Ishikawa (cell line): ENCODE measurements at regions not wholly inside any gene's neighbourhood (a gene's known extent, or its start where the extent isn't known, plus 50 kb on each side); places are given as distances from the start of the nearest gene placed in this dataset.

Experiments
- CEBPB ChIP-seq: IDR thresholded peaks from 2 replicates; pipeline ENCODE4 v1.6.1; 2012
- CREB1 ChIP-seq: IDR thresholded peaks from 2 replicates; pipeline ENCODE4 v1.6.1; 2012; ENCODE audit warnings: low read depth
- EGR1 ChIP-seq: IDR thresholded peaks from 2 replicates; pipeline ENCODE4 v1.6.1; 2012
- EP300 ChIP-seq: IDR thresholded peaks from 2 replicates; pipeline ENCODE4 v1.6.1; 2012; ENCODE audit warnings: borderline replicate concordance
- FOXM1 ChIP-seq: IDR thresholded peaks from 2 replicates; pipeline ENCODE4 v1.6.1; 2012; ENCODE audit warnings: low read depth, borderline replicate concordance
- NFIC ChIP-seq: IDR thresholded peaks from 2 replicates; pipeline ENCODE4 v1.6.1; 2012
- RAD21 ChIP-seq: IDR thresholded peaks from 2 replicates; pipeline ENCODE4 v1.6.1; 2012; ENCODE audit warnings: low read depth
- REST ChIP-seq: IDR thresholded peaks from 2 replicates; pipeline ENCODE4 v1.6.1; 2012; ENCODE audit warnings: low read depth, mild to moderate bottlenecking
- TAF1 ChIP-seq: IDR thresholded peaks from 2 replicates; pipeline ENCODE4 v1.6.1; 2012; ENCODE audit warnings: low read depth, mild to moderate bottlenecking
- TCF12 ChIP-seq: IDR thresholded peaks from 2 replicates; pipeline ENCODE4 v1.6.1; 2012; ENCODE audit warnings: low read depth
- TEAD4 ChIP-seq: IDR thresholded peaks from 2 replicates; pipeline ENCODE4 v1.6.1; 2012
- USF1 ChIP-seq: IDR thresholded peaks from 2 replicates; pipeline ENCODE4 v1.6.1; 2012
- YY1 ChIP-seq: IDR thresholded peaks from 2 replicates; pipeline ENCODE4 v1.6.1; 2012; ENCODE audit warnings: low read depth
- ZBTB7A ChIP-seq: IDR thresholded peaks from 2 replicates; pipeline ENCODE4 v1.6.1; 2012; ENCODE audit warnings: low read depth
- TF ChIP-seq, protein P1 (sequence below): IDR thresholded peaks from 2 replicates; pipeline ENCODE4 v1.6.1; 2012

- TF ChIP-seq TCF12 (no peak), FOXM1 (no peak), USF1 (no peak), CREB1 (no peak)
Measured at GRCh38 chr1:115186711-115187265, 97.5 kb upstream of the TSPAN2 start.

- TF ChIP-seq, protein P1, sequence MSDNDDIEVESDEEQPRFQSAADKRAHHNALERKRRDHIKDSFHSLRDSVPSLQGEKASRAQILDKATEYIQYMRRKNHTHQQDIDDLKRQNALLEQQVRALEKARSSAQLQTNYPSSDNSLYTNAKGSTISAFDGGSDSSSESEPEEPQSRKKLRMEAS, result no peak
Measured at GRCh38 chr1:115185336-115185735, 96.0 kb upstream of the TSPAN2 start.

GRCh38 chr1:115184951-115185331 lies 95.6 kb upstream of the TSPAN2 start:
- TF ChIP-seq NFIC, result no peak
- TF ChIP-seq EGR1, result no peak
- no peak for TF ChIP-seq TCF12
- TF ChIP-seq CEBPB, result no peak
- TF ChIP-seq REST, result no peak
- TF ChIP-seq, protein P1, result no peak
- TF ChIP-seq TAF1, result no peak
- TF ChIP-seq CREB1, result no peak
- no peak for TF ChIP-seq EP300
- no peak for TF ChIP-seq YY1
- TF ChIP-seq RAD21, result no peak
- no peak for TF ChIP-seq USF1

DNA sequence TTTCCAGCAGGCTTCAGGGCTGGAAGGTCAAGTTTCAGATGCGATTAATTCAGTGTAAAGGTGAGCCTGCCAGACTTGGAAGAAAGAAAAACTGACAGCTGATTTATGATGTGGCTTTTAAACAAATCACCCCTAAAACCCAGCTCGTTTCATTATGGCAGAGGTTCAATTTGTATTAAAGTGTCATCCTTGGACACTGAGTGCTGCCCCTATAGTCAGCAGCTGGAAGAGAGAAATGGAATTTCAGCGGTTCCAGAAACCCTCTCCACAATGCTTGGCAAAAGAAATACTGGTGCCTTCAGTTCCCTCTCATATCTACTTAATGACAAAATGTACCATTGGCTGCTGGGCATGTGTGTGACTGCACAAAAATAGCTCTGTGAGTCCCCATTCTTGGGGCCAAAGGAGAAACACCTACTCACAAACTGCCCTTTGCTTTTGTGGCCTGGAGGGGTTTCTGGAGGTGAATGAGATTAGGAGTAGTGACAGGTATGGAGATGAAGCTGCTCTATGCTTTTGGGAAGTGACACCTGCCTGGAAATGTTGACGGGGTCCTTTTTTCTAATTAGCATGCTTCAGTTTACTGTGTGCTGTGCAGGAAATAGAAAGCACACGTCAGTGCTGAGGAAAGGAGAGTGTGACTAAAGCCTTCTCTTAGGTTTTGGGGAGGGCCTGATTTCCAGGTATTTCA lies 95.1 kb upstream of the TSPAN2 start:
- TF ChIP-seq USF1, result no peak
- TF ChIP-seq EP300, result no peak
- TF ChIP-seq ZBTB7A, result no peak
- TF ChIP-seq RAD21, result no peak
- no peak for TF ChIP-seq NFIC
- TF ChIP-seq FOXM1, result no peak
- TF ChIP-seq EGR1, result no peak
- no peak for TF ChIP-seq CEBPB
- TF ChIP-seq REST, result no peak
- no peak for TF ChIP-seq YY1
- TF ChIP-seq, protein P1, result no peak
- no peak for TF ChIP-seq TCF12
- TF ChIP-seq TEAD4, result no peak
- no peak for TF ChIP-seq CREB1
- no peak for TF ChIP-seq TAF1

DNA sequence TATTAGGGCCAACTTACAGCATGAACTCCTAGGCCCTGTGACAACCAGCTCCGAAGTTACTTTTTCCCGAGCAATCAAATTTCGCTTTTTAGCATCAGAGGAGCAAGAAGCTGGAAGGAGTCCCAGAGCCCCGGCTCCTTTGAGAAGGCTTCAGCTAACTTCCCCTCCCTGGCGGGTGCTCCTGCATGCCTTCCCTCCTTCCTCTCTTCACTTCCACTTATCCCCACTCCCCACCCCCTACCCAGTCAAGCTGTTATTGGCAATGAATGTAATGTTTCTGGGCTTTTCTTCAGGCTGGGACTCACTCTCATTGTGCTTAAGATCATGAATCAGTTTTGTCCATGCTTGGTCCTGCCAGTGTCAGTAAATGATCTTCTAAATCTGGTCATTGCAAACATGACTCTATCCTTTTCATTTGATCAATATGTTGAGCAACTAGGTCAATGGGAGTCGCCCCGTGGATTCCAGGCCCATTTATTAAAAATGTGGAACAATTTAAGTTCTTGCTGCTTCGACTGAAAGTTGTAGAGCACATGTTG lies 94.5 kb upstream of the TSPAN2 start:
- no peak for TF ChIP-seq YY1
- TF ChIP-seq USF1, result no peak
- TF ChIP-seq EP300, result no peak
- TF ChIP-seq RAD21, result no peak
- no peak for TF ChIP-seq CEBPB
- TF ChIP-seq EGR1, result no peak
- TF ChIP-seq ZBTB7A, result no peak
- TF ChIP-seq TAF1, result no peak
- TF ChIP-seq TEAD4, result no peak
- TF ChIP-seq CREB1, result no peak
- no peak for TF ChIP-seq REST
- no peak for TF ChIP-seq NFIC
- TF ChIP-seq, protein P1, result no peak
- TF ChIP-seq FOXM1, result no peak
